ENCODE measurements at regions not wholly inside any gene's neighbourhood (a gene's known extent, or its start where the extent isn't known, plus 50 kb on each side); places are given as distances from the start of the nearest gene placed in this dataset.
"Not testable (repeated sequence)": the region's sequence is repeated elsewhere in the genome, so short reads cannot be mapped to it uniquely, and the experiment has no call there.

DNA sequence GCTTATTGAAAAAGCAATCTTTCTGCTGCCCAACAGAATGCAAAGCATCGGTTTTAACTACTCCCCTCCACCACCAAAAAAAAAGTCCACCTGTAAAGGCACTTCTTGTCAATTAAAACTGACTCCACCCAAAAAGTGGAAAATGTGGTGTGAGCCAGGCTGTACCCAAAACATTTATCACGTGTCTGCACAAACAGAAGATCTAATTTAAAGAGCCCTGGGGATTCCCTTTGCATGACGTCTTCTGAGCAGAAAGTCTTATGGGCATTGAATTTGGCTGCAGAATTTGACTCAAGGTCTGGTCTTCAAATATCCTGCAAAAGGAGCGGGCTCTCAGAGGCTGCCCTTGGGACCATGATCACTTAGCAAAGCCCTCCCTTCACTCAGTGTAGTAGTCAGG is 358.3 kb upstream of the KLHL29 start:
- no peak for DNase-seq (ENCODE audit: low spot score)

DNA sequence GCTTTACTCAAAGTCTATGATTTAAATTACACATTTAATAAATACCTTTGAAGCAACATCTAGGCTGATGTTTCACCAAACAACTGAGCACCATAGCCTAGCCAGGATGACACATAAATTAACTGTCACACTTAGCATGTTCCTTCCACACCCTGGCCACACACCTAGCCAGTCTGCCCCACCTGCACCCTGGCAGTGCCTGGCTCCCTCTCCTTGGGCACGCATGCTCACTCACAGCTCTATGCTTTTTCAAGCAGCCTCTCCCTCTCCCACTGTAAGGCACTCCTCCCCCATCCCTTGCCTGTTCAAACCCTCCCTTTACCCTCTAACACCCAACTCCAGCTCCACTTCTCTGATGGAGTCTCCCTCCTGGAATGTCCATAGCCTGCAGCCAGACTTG is 357.6 kb upstream of the KLHL29 start:
- no peak for DNase-seq (ENCODE audit: low spot score)

DNA sequence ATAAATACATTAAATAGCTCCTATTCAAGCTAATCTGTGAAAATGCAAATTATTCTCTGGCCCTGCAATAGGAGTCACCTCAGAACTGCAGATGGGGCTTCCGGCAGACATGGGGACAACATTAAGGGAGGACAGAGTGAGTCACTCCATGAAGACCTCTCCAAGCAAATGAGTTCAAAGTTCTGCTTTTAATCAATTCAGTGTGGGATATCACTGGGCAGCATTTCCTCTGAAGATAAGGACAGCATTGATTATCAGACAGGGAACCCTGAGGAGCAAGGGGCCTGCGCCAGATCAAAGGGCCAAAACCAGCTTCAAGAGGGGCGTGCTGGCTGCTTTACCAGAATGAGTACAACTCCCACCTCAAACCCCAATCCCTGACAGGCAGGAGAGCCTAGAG is 356.9 kb upstream of the KLHL29 start:
- no peak for DNase-seq (ENCODE audit: low spot score)

DNA sequence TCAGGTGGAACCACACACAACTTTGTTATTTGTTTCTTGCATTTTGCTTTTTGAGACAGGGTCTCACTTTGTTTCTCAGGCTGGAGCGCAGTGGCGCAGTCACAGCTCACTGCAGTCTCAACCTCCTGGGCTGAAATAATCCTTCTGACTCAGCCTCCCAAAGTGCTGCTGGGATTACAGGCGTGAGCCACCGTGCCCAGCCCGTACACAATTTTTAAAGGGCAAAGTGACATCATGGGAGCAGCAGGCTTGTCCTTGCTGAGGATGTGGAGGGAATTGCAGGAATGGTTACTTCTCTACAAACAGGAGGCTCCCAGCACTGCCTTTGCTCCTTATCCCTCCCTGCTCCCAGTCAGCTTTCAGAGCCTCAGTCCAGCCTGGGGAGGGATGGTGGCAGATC is 355.9 kb upstream of the KLHL29 start:
- DNase-seq (ENCODE audit: low spot score): no peak

DNA sequence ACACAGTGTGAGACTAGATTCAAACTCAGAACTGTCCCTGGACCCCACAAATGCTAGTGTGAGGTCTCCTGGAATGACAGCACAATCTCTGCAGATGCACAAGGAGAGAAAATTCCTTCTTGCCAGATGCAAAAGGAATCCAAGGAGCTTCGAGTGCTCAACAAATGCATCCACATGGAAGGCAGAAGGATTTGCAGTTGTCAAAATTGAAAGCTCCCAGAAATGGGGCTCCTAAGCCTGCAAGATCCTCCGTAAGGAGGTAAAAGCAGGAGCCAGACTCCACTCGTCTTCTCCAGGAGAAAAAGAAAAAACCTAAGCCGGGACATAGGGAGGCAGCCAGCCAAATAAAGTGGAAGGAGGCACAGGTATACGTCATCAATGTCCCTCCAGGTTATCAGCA is 355.0 kb upstream of the KLHL29 start:
- no peak for DNase-seq (ENCODE audit: low spot score)

DNA sequence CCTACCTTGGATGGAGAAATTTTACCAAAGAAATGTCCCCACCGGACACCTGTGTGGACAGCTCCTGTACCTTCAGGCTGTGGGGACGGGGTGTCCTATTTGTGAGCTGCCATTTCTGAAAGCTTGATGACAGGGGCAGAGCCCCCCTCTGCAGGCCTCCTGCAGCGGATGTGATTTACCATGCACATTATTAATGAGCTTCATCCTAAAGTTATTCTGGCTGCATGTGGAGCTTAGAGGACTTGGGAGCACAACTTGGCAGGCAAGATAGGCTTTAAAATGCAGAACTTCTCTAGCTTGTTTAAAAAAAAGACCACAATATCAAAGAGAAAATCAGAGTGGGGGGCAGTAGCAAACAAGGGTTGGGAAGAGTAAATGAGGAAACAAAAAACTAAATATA is 350.0 kb upstream of the KLHL29 start:
- DNase-seq (ENCODE audit: low spot score): no peak

DNA sequence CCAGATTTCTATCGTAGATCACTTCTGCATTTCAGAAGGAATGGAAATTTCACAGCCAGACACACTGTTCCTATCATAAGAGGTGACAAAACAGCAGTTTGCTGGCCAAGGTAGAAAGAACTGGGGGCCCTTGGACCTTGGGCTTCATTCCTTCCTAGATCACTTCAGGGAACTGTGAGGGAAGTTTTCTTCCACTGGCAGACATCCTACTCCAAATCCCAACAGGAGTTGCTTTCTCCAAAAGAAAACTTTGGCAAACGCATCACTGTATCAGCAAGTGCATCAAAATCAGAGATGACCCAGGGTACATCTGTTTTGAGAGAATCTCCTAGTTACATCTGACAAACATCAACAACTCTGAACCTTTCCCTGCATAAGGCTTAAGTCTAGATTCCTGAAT is 348.4 kb upstream of the KLHL29 start:
- DNase-seq (ENCODE audit: low spot score): no peak

DNA sequence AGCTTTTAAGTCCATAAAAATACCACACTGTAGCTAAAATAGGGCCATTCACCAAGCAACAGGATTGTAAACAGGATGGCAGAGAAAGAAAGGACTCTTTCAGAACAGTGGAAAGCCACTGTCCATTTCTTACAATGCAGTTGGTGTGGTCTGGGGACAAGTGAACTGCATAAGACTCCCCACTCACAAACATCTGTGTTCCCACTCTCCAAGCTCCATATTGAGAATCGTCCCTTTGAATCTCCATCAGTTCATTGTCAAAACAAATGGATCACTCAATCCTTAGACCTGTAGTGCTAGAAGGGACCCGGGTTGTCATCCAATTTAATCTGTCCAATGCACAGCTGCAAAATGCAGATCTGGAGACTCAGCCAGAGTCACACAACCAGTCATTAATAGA is 347.4 kb upstream of the KLHL29 start:
- no peak for DNase-seq (ENCODE audit: low spot score)

DNA sequence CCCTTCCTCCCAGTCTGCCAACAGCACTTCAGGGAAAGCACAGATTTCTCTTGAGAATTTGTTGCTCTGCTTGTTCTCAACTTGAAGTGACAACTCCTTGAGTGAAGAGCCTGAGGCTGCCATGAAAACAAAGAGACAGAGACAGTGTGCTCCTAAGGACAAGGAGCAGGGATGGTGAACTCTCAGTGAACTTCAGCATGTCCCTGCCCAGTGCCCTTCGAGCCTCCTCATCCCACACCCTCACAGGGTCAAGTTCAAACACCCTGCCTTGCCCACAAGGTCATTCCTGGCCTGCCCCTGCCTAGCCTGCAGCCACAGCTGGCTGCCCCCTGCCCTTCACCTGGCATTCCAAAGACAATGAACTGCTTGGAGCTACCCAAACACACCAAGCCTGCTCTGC is 343.5 kb upstream of the KLHL29 start:
- DNase-seq (ENCODE audit: low spot score): no peak

DNA sequence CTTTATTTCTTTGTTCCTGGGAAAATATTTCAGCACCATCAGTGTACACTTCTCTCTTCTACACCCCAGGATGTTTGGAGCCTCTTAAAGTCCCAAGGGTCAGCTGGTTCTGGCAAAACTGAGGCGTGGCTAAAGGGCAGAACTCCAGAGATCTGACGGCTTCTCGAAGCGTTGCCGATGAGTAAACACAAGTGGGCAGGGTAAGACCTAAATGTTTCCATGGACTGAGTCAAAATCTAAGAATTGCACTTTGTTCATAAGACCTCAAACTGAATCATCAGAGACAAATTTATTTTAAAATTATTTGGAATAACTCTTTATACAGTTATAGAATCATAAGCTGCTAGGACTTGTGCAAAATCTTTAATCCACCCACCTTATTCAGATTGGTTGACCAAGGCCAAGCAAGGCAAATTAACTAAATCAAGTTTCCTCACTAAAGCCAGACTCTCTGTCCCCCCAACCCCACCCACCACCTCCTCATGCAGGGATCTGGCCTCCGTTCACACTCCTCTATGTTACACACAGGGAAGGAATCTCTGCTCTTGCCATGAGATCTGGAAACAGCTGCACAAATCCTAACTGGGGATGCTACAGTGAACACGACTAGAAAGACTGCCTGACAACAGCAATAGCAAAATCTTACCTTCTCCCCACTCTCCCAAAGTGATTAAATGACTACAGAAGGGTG is 342.6 kb upstream of the KLHL29 start:
- no peak for DNase-seq (ENCODE audit: low spot score)

DNA sequence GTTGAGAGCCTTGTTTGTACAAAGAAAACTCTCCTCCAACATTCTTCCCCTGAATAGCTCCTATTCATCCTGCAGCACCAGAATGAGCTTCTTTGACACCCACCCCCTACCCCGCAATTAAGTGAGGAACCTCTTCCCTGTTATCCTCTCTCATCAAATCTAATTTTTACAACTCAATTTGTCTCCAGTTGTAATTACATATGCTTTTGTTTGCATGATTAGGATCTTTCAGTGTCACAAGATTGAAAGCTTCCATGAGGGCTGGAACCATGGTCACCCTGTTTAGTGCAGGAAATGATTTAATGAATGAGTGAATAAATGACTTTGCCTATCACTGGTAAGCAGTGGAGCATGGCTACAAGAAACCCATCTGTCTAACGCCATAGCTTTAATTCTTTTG is 334.6 kb upstream of the KLHL29 start:
- no peak for DNase-seq (ENCODE audit: low spot score)

DNA sequence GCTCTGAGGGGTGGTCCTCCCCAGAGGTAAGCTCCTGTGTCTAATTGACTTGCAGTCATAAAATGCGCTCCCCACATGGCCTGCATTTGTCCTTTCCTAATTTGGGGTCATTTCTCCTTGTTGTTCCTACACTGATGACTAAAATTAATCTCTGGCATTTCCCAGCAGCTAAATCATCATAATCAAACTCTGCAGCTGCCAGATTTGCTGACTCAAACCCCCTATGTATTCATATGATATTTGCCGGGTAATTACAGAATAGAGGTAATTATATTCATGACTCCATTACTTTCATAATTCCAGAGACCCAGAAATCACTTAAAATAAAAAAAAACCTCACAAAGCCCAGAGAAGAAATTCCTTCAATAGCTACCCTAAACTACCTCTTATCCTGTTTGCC is 331.4 kb upstream of the KLHL29 start:
- DNase-seq (ENCODE audit: low spot score): no peak

DNA sequence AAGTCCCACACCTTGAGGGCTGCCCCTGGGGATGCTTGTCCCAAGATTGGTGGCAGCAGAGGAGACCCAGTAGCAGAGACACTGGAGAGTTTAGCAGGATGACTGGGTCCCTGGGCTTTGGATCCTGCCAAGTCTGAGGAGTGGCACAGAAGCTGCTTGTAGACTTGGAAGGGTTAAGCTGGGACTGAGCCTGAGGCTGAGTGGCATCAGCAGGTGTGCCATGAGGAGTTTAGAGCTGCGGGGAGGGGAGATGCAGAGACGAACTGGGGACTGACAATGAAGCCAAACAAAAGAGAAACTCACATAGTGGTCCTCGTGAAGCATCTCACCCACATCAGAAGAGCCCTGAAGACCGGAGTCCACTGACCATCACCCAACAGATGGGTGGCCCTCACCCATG is 329.7 kb upstream of the KLHL29 start:
- DNase-seq (ENCODE audit: low spot score): no peak

DNA sequence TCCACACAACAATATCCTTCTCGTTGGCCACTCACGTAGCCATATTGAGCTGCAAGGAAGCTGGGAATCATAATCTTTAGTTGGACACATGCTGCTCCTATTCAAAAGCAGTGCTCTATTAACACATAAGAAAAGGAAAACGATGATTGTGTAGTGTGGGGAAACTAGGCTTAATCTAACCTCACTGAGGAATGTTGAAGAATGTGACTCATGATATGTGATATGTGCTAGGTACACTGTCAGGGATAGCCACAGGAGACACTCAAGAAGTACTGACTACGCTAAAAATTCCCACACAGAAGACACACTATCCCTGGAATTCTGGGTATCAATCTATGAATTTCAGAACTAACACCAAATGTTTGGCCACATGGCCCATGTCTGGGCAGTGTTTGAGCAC is 328.1 kb upstream of the KLHL29 start:
- DNase-seq (ENCODE audit: low spot score): not testable (repeated sequence)

DNA sequence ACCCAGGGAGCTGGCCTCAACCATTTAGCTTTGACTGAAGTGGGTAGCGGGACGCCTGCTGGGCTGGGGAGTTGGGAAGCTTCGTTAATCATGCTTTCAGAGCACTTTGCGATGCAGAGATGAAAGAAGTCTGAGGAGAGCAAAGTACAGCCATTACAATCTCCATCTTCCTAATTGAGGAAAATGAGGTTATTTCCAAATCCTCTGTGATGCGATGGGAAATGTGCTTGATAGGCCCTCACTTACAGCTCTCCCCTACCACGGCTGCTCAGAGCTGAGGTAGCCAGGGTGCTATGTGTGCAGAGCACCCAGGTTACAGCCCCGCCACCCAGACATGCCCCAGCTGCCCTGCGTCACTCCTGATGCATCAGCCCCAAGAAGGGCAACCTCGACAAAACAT is 326.5 kb upstream of the KLHL29 start:
- no peak for DNase-seq (ENCODE audit: low spot score)

DNA sequence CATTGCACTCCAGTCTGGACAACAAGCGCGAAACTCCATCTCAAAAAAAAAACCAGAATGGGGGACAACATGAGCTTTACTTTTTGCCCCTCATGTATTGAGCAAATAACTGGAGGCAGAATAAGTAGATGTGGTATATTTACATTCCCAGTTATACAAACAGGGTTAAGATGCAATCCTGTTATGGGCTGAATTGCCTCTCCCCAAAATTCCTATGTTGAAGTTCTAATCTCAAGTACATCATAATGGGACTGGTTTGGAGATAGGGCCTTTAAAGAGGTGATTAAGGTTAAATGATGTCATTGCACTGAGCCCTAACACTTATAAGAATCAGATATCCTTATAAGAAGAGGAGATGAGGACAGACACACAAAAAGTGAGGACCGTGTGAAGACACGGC is 319.8 kb upstream of the KLHL29 start:
- DNase-seq (ENCODE audit: low spot score): no peak

DNA sequence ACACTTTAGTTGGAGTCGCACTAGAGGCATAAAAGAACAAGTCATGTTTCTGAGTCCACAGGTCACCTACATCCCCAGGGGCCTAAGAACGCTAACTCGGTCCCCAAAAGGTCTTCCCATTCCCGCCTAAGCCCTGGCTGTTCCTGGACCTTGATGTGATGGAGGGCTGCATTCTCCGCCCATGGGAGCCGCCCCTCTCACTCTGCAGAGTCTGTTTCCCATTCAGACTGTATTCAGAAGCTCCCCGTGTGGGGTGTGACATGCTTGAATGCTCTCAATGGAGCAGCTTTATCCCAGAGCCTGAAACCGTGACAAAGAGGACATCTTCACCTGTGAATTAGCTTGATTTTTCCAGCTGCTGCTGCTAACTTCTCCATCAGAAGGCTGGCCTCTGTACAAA is 319.0 kb upstream of the KLHL29 start:
- no peak for DNase-seq (ENCODE audit: low spot score)

DNA sequence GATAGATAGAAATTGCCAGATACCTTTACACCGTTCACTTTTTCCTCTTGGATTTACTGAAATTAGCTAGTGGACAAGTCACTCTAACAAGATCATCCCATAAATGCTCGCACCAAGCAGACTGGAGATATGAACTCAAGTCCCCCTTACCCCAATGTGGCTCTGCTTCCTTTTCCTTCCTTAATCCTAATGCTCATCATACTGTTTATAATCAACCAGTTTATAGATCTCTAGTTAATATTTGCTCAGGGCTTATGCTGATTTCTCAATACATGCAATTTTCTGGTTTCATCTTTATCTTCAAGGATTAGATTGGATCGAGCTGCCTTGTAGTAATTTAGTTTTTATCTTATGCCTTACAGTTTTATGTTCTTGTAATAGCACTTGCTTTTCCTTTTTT is 318.3 kb upstream of the KLHL29 start:
- DNase-seq (ENCODE audit: low spot score): no peak

DNA sequence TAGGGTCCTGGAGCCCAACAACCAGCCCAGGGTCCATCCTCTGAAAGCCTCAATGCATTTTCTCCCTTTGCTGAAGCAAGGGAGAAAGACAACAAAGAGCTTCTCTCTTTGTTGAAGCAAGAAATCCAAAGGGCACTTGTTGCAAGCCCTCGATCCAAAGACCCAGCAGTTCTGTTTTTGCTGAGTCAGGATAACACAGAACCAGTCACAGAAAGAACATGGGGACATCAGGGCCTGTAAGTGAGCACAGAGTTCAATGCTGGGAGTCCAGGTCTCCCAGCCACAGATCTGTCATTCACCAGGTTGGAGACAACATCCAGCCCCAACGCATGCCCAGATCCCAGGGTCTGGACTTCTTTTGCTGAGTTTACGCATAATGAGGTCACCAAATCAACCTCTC is 315.8 kb upstream of the KLHL29 start:
- DNase-seq (ENCODE audit: low spot score): no peak

DNA sequence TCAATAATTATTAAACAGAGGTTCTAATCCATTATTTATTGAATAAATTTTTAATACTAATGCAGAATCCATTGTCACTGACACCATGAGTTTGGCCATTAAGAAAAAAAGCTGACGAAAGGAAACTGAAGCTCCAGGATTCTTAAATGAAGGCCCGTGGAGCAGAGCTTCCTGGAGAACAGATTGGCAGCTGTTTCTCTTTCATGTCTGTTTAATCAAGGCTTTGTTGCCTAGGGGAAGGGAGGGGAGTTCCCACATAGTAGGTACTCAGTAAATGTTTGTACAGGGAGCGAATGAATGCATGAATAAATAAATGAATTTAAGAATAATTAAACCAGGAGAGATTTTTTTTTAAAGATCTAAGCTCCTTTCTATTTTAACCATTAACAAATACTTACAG is 315.1 kb upstream of the KLHL29 start:
- no peak for DNase-seq (ENCODE audit: low spot score)

DNA sequence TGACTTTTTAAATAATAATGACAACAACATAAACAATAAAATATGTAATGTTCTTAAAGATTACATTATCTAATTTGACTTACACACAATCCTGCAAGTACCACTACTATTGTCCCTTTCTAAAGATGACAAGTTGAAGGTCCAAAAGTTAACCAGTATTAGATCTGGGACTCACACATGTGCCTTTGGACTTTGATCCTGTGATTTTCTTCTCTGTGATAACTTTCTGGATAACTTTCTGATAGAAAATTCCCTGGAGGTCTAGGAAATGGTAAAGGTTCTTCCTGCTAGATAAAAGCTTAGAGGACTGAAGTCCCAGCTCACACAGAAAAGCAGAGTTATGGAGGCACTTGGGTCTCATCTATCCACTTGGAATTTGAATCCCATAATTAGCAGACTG is 311.9 kb upstream of the KLHL29 start:
- DNase-seq (ENCODE audit: low spot score): no peak

DNA sequence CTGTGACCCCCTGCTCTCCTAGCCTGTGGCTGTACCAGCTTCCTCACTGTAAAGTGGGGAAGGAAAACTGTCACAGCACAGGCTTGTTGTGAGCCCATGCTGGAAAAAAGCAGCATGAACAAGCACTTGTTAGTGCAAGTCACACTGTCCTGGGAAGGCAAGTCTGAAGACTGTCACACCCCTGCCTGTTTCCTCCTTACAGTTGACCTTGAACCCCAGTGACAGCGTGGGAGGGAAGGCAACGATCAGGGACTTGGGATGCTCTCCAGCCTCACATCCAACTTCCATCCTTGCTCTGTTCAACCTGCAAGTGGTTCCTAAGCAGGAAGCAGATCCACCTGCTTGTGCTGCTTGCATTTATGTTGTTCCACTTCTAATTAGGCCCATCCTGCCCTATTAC is 311.3 kb upstream of the KLHL29 start:
- DNase-seq (ENCODE audit: low spot score): no peak

DNA sequence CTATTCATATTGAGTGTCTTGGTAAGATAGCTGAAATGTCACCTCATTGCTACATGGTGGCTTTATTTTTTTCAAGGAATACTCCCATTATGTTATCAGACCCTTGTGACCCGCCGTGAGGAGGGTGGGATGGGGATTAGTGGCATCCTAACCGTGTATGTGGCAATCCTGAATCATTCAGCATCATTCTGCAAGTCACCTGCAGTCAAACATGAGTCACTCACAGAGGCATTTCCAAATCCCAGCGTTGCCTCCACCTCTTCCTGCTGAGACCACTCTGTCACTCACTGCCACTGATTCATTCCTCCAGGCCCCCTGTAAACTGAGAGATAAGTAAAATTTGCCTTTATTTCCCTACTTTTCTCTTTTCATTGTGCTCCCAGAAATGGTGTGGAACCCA is 307.4 kb upstream of the KLHL29 start:
- DNase-seq (ENCODE audit: low spot score): no peak

DNA sequence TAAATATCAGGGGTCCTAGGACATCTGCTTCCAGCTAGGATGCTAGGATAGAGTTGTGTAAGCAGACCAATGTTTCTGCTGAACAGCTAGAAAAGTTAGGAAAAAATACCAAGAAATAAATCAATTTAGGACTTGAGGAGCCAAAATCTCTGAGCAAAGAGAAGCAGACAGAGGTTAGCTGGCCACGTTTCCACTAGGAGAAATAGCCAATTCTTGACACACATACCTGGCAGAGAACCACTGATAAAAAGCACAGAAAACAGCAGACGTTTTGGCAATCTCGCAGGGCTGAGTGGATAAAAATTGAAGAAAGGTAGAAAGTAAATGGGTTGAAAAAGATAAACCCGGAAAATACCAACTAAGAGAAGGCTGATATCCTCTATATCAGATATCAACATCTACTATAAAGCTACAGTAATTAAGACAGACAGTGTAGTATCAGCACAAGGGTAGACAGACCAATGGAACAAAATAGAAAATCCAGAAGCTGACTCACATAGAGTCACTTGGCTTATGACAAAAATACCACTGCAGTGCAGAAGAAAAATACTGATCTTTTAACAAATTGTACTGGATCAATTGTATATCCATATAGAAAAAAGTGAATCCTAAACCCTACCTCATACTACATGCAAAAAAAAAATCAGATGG is 306.1 kb upstream of the KLHL29 start:
- no peak for DNase-seq (ENCODE audit: low spot score)
